GM12892 (cell line): ENCODE measurements at regions not wholly inside any gene's neighbourhood (a gene's known extent, or its start where the extent isn't known, plus 50 kb on each side); places are given as distances from the start of the nearest gene placed in this dataset.

Experiments used
- POLR2A ChIP-seq: IDR thresholded peaks from 2 replicates; pipeline ENCODE4 v1.6.1; 2011; ENCODE audit warnings: low read depth, low read length, control low read depth
- POLR2AphosphoS5 ChIP-seq: IDR thresholded peaks from 2 replicates; pipeline ENCODE4 v1.6.1; 2011; ENCODE audit warnings: low read depth, low read length, control low read depth
- TAF1 ChIP-seq: IDR thresholded peaks from 2 replicates; pipeline ENCODE4 v1.6.1; 2011; ENCODE audit warnings: low read depth, mild to moderate bottlenecking, control low read depth, low read length, borderline replicate concordance

- TF ChIP-seq POLR2A (no peak), POLR2AphosphoS5 (no peak), TAF1 (no peak)
Measured at GRCh38 chr2:124993809-124994208, 968.7 kb downstream of the CNTNAP5 start.
